ENCODE measurements at regions not wholly inside any gene's neighbourhood (a gene's known extent, or its start where the extent isn't known, plus 50 kb on each side); places are given as distances from the start of the nearest gene placed in this dataset.

GRCh38 chr7:156400046-156400445 is 240.5 kb upstream of the RNF32 start:
- Mint-ChIP-seq H3K27ac (no peak overlapping the region), H3K4me3 (no peak overlapping the region), H3K4me1 (no peaks in the 10 kb centered on the region), H3K27me3 (peaks cover 4% of the 10 kb centered on the region), H3K9me3 (ENCODE audit: insufficient read depth) (no peaks in the 10 kb centered on the region)
- H3K9me3 ChIP-seq (ENCODE audit: control extremely low read depth in 1 of 3, control insufficient read depth in 2 of 3, insufficient read depth in 1 of 3, low read length in 2 of 3): peaks cover 0 to 8% (median 0%) of the 10 kb centered on the region in 3 donors
- TF ChIP-seq EZH2 (IDR thresholded peaks at IDR 0.05; ENCODE audit: borderline replicate concordance, insufficient read depth, low read depth, low read length, poor library complexity, severe bottlenecking) (no peak), CTCF (IDR thresholded peaks at IDR 0.05) (no peak)
- ATAC-seq (ENCODE audit: low read depth): no peak
- no peak overlapping the region for H3K9ac ChIP-seq (ENCODE audit: low read length)
- ChIA-PET POLR2A (no interaction called here), CTCF (no interaction called here)
- no peaks in the 10 kb centered on the region for H3K4me1 ChIP-seq (ENCODE audit: control insufficient read depth in 2 of 2, insufficient read depth in 2 of 2, low read length in 2 of 2)
- H2AFZ ChIP-seq (ENCODE audit: insufficient read depth, low read depth, low read length, poor library complexity, severe bottlenecking): no peak overlapping the region
- no peaks in the 10 kb centered on the region for H3K36me3 ChIP-seq (replicated peaks in 1 of 2; ENCODE audit: control extremely low read depth in 1 of 2, control insufficient read depth in 1 of 2, extremely low read depth in 1 of 2, insufficient read depth in 2 of 2, low read length in 1 of 2)
- no peak overlapping the region for H3K4me2 ChIP-seq (replicated peaks; ENCODE audit: low read depth, low read length, poor library complexity, severe bottlenecking)
- H3K79me2 ChIP-seq (ENCODE audit: control insufficient read depth, insufficient read depth, low read length): no peaks in the 10 kb centered on the region
- no peaks in the 10 kb centered on the region for H4K20me1 ChIP-seq (ENCODE audit: control insufficient read depth, insufficient read depth, low read length, poor library complexity, severe bottlenecking)
- WGBS (ENCODE audit: insufficient coverage): 65% methylated on average over 5 of the region's 5 CpGs
- no peaks in the 10 kb centered on the region for H3K27me3 ChIP-seq (replicated peaks in 1 of 4; ENCODE audit: control extremely low read depth in 1 of 4, control insufficient read depth in 3 of 4, insufficient read depth in 4 of 4, low read length in 3 of 4)
- H3K4me3 ChIP-seq (ENCODE audit: control extremely low read depth in 1 of 5, extremely low read depth in 1 of 5, insufficient read depth in 1 of 5, low read depth in 2 of 5, low read length in 4 of 5): no peak overlapping the region
- no peak overlapping the region for H3K27ac ChIP-seq (ENCODE audit: low read length in 2 of 2)
- intact Hi-C loops (cut with micrococcal nuclease): no loop called here
- no peak for DNase-seq

DNA sequence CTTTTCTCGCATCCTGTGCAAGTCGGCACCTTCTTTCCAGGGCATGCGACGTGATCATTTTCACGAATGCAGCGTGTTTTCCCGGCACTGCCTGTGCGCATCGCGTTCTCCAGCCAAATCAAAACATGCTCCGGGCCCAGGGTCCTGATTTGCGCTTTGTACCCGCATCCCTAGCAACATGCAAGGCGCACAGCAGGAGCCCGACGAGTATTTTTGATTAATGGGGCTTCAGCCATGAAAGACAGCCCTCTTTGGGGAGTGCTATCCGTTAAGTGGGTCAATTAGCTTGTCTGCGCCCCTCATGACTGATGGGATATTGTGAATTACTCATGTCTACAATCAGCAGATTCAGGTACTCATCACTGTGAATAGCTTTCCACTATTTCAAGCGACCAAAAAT is 243.3 kb upstream of the RNF32 start:
- 91% methylated on average over 16 of the region's 19 CpGs for WGBS (ENCODE audit: insufficient coverage)
- intact Hi-C loops (cut with micrococcal nuclease): no loop called here
- peaks cover 0 to 8% (median 0%) of the 10 kb centered on the region in 3 donors for H3K9me3 ChIP-seq (ENCODE audit: control extremely low read depth in 1 of 3, control insufficient read depth in 2 of 3, insufficient read depth in 1 of 3, low read length in 2 of 3)
- H4K20me1 ChIP-seq (ENCODE audit: control insufficient read depth, insufficient read depth, low read length, poor library complexity, severe bottlenecking): no peaks in the 10 kb centered on the region
- ChIA-PET POLR2A (no interaction called here), CTCF (no interaction called here)
- no peaks in the 10 kb centered on the region for H3K36me3 ChIP-seq (replicated peaks in 1 of 2; ENCODE audit: control extremely low read depth in 1 of 2, control insufficient read depth in 1 of 2, extremely low read depth in 1 of 2, insufficient read depth in 2 of 2, low read length in 1 of 2)
- DNase-seq (no peak), ATAC-seq (ENCODE audit: low read depth) (no peak)
- H3K4me2 ChIP-seq (replicated peaks; ENCODE audit: low read depth, low read length, poor library complexity, severe bottlenecking): no peak overlapping the region
- no peak overlapping the region for H3K4me3 ChIP-seq (ENCODE audit: control extremely low read depth in 1 of 5, extremely low read depth in 1 of 5, insufficient read depth in 1 of 5, low read depth in 2 of 5, low read length in 4 of 5)
- H3K9me3 Mint-ChIP-seq (ENCODE audit: insufficient read depth): no peaks in the 10 kb centered on the region
- H3K27ac Mint-ChIP-seq: no peak overlapping the region
- H3K9ac ChIP-seq (ENCODE audit: low read length): no peak overlapping the region
- TF ChIP-seq CTCF (IDR thresholded peaks at IDR 0.05) (no peak), EZH2 (IDR thresholded peaks at IDR 0.05; ENCODE audit: borderline replicate concordance, insufficient read depth, low read depth, low read length, poor library complexity, severe bottlenecking) (no peak)
- H3K27me3 ChIP-seq (replicated peaks in 1 of 4; ENCODE audit: control extremely low read depth in 1 of 4, control insufficient read depth in 3 of 4, insufficient read depth in 4 of 4, low read length in 3 of 4): peaks cover 0 to 2% (median 0%) of the 10 kb centered on the region in 4 experiments
- H2AFZ ChIP-seq (ENCODE audit: insufficient read depth, low read depth, low read length, poor library complexity, severe bottlenecking): no peak overlapping the region
- peaks cover 4% of the 10 kb centered on the region for H3K27me3 Mint-ChIP-seq
- no peaks in the 10 kb centered on the region for H3K4me1 Mint-ChIP-seq
- no peaks in the 10 kb centered on the region for H3K4me1 ChIP-seq (ENCODE audit: control insufficient read depth in 2 of 2, insufficient read depth in 2 of 2, low read length in 2 of 2)
- H3K4me3 Mint-ChIP-seq: no peak overlapping the region
- H3K27ac ChIP-seq (ENCODE audit: low read length in 2 of 2): no peak overlapping the region
- H3K79me2 ChIP-seq (ENCODE audit: control insufficient read depth, insufficient read depth, low read length): no peaks in the 10 kb centered on the region

All from B cell (primary cell).